Smooth muscle cell (in vitro differentiated cells): ENCODE measurements at regions not wholly inside any gene's neighbourhood (a gene's known extent, or its start where the extent isn't known, plus 50 kb on each side); places are given as distances from the start of the nearest gene placed in this dataset.

ENCODE experiments used
- DNase-seq: peaks from one replicate; lab custom pipeline; 2025; ENCODE audit not compliant: unreplicated experiment; lab: John Stamatoyannopoulos, UW
- H2AFZ ChIP-seq: fragments of 200-600 bp; sonication (generic); 2 replicates; pipeline ENCODE4 v1.6.0; 2016; ENCODE audit warnings: antibody characterized with exemption, low read depth, mild to moderate bottlenecking
- H3F3A ChIP-seq: fragments of 200-600 bp; sonication (generic); 2 replicates; pipeline ENCODE4 v1.6.0; 2017; ENCODE audit warnings: antibody characterized with exemption, low read depth
- H3K27ac ChIP-seq: fragments of 200-600 bp; sonication (generic); 2 replicates; pipeline ENCODE4 v1.5.1; 2016; ENCODE audit warnings: low read depth, mild to moderate bottlenecking
- H3K27me3 ChIP-seq: fragments of 200-600 bp; sonication (generic); 2 replicates; pipeline ENCODE4 v1.6.1; 2016; ENCODE audit warnings: low read depth, mild to moderate bottlenecking
- H3K36me3 ChIP-seq: fragments of 200-600 bp; sonication (generic); 2 replicates; pipeline ENCODE4 v1.5.1; 2016; ENCODE audit warnings: low read depth
- H3K4me1 ChIP-seq: fragments of 200-600 bp; sonication (generic); 2 replicates; pipeline ENCODE4 v1.5.1; 2016; ENCODE audit warnings: low read depth
- H3K4me2 ChIP-seq: fragments of 200-600 bp; sonication (generic); 2 replicates; pipeline ENCODE4 v1.6.0; 2016; ENCODE audit warnings: mild to moderate bottlenecking
- H3K4me3 ChIP-seq: fragments of 200-600 bp; sonication (generic); 2 replicates; pipeline ENCODE4 v1.5.1; 2016; ENCODE audit warnings: mild to moderate bottlenecking
- H3K79me2 ChIP-seq: fragments of 200-600 bp; sonication (generic); 2 replicates; pipeline ENCODE4 v1.6.0; 2016; ENCODE audit warnings: low read depth, mild to moderate bottlenecking
- H3K9ac ChIP-seq: fragments of 200-600 bp; sonication (generic); 2 replicates; pipeline ENCODE4 v1.6.0; 2016; ENCODE audit warnings: low read depth
- H3K9me3 ChIP-seq: fragments of 200-600 bp; sonication (generic); replicated peaks from 2 replicates; pipeline ENCODE4 v1.5.1; 2016; ENCODE audit warnings: low read depth
- H4K20me1 ChIP-seq: fragments of 200-600 bp; sonication (generic); 2 replicates; pipeline ENCODE4 v1.6.0; 2016; ENCODE audit warnings: low read depth
- WGBS: methylation state at CpG from one replicate; pipeline ENCODE4 v1.1.7; 2016; ENCODE audit warnings: low lambda C conversion rate; 5-methylcytosine and 5-hydroxymethylcytosine counted together
- TF ChIP-seq, protein P1 (sequence below): fragments of 200-600 bp; sonication (generic); IDR thresholded peaks from 2 replicates; pipeline ENCODE4 v1.5.1; 2017; ENCODE audit warnings: borderline replicate concordance, mild to moderate bottlenecking, antibody characterized with exemption; ENCODE audit not compliant: insufficient read depth, poor library complexity, severe bottlenecking

DNA sequence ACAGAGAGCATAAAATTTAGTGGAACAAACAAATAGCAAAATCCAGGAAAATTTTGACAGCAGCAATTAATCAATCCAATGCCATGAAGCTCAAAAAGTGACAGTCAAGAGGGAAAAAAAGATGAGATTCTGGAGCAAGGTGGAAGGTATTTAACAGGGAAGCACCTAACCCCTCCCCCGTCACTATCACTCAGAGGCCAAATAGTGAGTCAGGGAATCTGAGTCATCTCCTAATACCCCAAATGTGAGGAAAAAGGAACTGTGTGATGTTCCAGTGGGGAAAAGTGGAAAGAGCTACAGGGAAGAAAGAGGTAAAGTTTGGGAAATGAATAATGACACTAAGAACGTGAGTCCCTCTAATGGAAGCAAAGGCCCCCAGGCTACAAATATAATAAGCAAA is 113.2 kb upstream of the PHF14 start:
- Histone ChIP-seq H3K27ac (no peak overlapping the region), H3K9me3 (no peaks in the 10 kb centered on the region), H3K4me3 (no peak overlapping the region), H3K79me2 (no peaks in the 10 kb centered on the region), H2AFZ (no peak overlapping the region), H3F3A (no peaks in the 10 kb centered on the region), H4K20me1 (no peaks in the 10 kb centered on the region), H3K27me3 (no peaks in the 10 kb centered on the region), H3K4me1 (no peaks in the 10 kb centered on the region), H3K36me3 (no peaks in the 10 kb centered on the region), H3K9ac (no peak overlapping the region), H3K4me2 (no peak overlapping the region)
- no peak for DNase-seq
- TF ChIP-seq, protein P1, sequence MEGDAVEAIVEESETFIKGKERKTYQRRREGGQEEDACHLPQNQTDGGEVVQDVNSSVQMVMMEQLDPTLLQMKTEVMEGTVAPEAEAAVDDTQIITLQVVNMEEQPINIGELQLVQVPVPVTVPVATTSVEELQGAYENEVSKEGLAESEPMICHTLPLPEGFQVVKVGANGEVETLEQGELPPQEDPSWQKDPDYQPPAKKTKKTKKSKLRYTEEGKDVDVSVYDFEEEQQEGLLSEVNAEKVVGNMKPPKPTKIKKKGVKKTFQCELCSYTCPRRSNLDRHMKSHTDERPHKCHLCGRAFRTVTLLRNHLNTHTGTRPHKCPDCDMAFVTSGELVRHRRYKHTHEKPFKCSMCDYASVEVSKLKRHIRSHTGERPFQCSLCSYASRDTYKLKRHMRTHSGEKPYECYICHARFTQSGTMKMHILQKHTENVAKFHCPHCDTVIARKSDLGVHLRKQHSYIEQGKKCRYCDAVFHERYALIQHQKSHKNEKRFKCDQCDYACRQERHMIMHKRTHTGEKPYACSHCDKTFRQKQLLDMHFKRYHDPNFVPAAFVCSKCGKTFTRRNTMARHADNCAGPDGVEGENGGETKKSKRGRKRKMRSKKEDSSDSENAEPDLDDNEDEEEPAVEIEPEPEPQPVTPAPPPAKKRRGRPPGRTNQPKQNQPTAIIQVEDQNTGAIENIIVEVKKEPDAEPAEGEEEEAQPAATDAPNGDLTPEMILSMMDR = no peak
- WGBS = 59% methylated on average over 2 of the region's 2 CpGs

DNA sequence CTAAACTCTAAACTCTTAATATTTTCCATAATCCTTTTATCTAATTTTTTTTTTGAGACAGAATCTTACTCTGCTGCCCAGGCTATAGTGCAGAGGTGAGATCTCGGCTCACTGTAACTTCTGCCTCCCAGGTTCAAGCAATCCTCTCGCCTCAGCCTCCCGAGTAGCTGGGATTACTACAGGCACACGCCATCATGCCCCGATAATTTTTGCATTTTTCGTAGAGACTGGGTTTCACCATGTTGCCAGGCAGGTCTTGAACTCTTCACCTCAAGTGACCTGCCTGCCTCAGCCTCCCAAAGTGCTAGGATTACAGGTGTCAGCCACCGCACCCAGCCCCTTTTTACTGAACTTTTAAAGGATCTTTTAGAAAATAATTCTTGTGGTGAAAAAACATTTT is 110.2 kb upstream of the PHF14 start:
- H3K36me3 ChIP-seq = no peaks in the 10 kb centered on the region
- WGBS = 94% methylated on average over 7 of the region's 7 CpGs
- no peak overlapping the region for H3K27ac ChIP-seq
- no peak overlapping the region for H2AFZ ChIP-seq
- no peaks in the 10 kb centered on the region for H3F3A ChIP-seq
- H3K4me1 ChIP-seq = no peaks in the 10 kb centered on the region
- H4K20me1 ChIP-seq = no peaks in the 10 kb centered on the region
- no peak overlapping the region for H3K9ac ChIP-seq
- no peak for DNase-seq
- no peaks in the 10 kb centered on the region for H3K27me3 ChIP-seq
- no peak overlapping the region for H3K4me3 ChIP-seq
- no peak overlapping the region for H3K4me2 ChIP-seq
- H3K9me3 ChIP-seq = no peaks in the 10 kb centered on the region
- H3K79me2 ChIP-seq = no peaks in the 10 kb centered on the region
- TF ChIP-seq, protein P1 = no peak

DNA sequence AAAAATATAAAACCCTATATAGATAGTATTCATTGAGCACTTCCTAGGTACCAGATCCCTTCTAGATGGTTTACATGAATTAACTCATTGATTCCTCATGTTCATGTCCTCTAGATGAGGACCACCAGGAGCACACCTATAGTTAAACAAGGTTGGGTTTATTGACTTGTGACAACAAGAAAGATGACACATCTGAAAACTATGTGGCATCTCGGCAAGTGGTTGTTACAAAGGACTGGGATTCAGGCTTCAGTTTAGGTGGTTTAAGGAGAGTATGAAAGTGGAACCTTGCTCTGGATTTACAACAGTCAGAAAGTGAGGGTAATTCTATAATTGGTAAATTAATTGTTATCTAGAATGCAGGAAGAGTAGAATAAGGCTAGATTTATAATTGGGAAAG is 99.0 kb upstream of the PHF14 start:
- H3K36me3 ChIP-seq = no peaks in the 10 kb centered on the region
- H4K20me1 ChIP-seq = no peaks in the 10 kb centered on the region
- H3K9me3 ChIP-seq = no peaks in the 10 kb centered on the region
- no peak overlapping the region for H3K4me3 ChIP-seq
- no peak overlapping the region for H3K4me2 ChIP-seq
- H3K9ac ChIP-seq = no peak overlapping the region
- no peak for DNase-seq
- no peaks in the 10 kb centered on the region for H3K4me1 ChIP-seq
- H3K27ac ChIP-seq = peak overlapping the region; percentile 9
- no peaks in the 10 kb centered on the region for H3K27me3 ChIP-seq
- WGBS = 24% methylated on average over 1 of the region's 1 CpG
- H2AFZ ChIP-seq = no peak overlapping the region
- no peaks in the 10 kb centered on the region for H3K79me2 ChIP-seq
- TF ChIP-seq, protein P1 = no peak
- H3F3A ChIP-seq = no peaks in the 10 kb centered on the region

DNA sequence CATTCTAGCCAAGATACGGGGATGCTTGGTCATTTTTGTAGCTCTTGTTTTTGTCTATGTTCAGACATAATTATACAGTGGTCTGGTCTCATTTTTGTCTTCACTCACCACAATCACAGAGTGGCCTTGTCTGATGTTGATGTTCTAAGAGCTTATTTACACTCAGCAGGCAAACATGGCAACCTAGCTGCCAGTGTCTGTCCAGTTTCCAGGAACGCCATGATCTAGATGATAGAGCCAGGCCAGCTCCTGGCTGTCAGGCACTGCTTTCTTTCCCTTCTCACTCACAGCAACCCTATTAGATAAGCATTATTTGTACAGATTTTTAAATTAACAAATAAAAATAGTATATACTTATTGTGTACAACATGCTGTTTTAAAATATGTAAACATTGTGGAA is 98.6 kb upstream of the PHF14 start:
- no peak overlapping the region for H2AFZ ChIP-seq
- H3F3A ChIP-seq = no peaks in the 10 kb centered on the region
- TF ChIP-seq, protein P1 = no peak
- no peak overlapping the region for H3K9ac ChIP-seq
- H3K36me3 ChIP-seq = no peaks in the 10 kb centered on the region
- DNase-seq = no peak
- H3K79me2 ChIP-seq = no peaks in the 10 kb centered on the region
- H3K4me3 ChIP-seq = no peak overlapping the region
- no peak overlapping the region for H3K4me2 ChIP-seq
- H3K27ac ChIP-seq = peak overlapping the region; percentile 9
- H3K9me3 ChIP-seq = no peaks in the 10 kb centered on the region
- no peaks in the 10 kb centered on the region for H3K27me3 ChIP-seq
- no peaks in the 10 kb centered on the region for H4K20me1 ChIP-seq
- H3K4me1 ChIP-seq = no peaks in the 10 kb centered on the region
- 62% methylated on average over 2 of the region's 2 CpGs for WGBS
